Fibroblast of lung (primary cell): ENCODE measurements at regions not wholly inside any gene's neighbourhood (a gene's known extent, or its start where the extent isn't known, plus 50 kb on each side); places are given as distances from the start of the nearest gene placed in this dataset.

Experiments
- DNase-seq, 2 donors: peaks; one replicate each; pipeline versions ENCODE4 v3.0.0 to v3.0.0-alpha.2; 2010; ENCODE audit warnings: low read depth in 2 of 2
- H2AFZ ChIP-seq: 2 replicates; pipeline ENCODE4 v1.5.1; 2012; ENCODE audit warnings: low read length, control low read depth, inconsistent platforms
- H3K27ac ChIP-seq: 2 replicates; pipeline ENCODE4 v1.5.1; 2011; ENCODE audit warnings: low read length, control low read depth; ENCODE audit not compliant: insufficient read depth
- H3K27me3 ChIP-seq: 2 replicates; pipeline ENCODE4 v1.5.1; 2011; ENCODE audit warnings: mild to moderate bottlenecking, low read length; ENCODE audit not compliant: control insufficient read depth, insufficient read depth
- H3K36me3 ChIP-seq: 2 replicates; pipeline ENCODE4 v1.5.1; 2011; ENCODE audit warnings: low read length; ENCODE audit not compliant: control insufficient read depth, insufficient read depth
- H3K4me1 ChIP-seq: 2 replicates; pipeline ENCODE4 v1.5.1; 2011; ENCODE audit warnings: low read length; ENCODE audit not compliant: control insufficient read depth, insufficient read depth; ENCODE audit errors: extremely low read depth
- H3K4me2 ChIP-seq: 2 replicates; pipeline ENCODE4 v1.5.1; 2011; ENCODE audit warnings: low read length, control low read depth; ENCODE audit not compliant: insufficient read depth; ENCODE audit errors: extremely low read depth
- H3K4me3 ChIP-seq, 4 experiments: fragments of 200-600 bp in 1 of 4; sonication (generic) in 1 of 4; replicated peaks in 1 of 4; 2 replicates each; pipeline ENCODE4 v1.5.1; 2011 to 2016; ENCODE audit warnings: low read length in 4 of 4, low read depth in 3 of 4, mild to moderate bottlenecking in 3 of 4, control low read depth in 2 of 4, inconsistent platforms in 1 of 4, mixed read lengths in 1 of 4; ENCODE audit not compliant: insufficient read depth in 1 of 4; ENCODE audit errors: control extremely low read depth in 1 of 4
- H3K79me2 ChIP-seq: 2 replicates; pipeline ENCODE4 v1.5.1; 2012; ENCODE audit warnings: mild to moderate bottlenecking, low read length, inconsistent platforms; ENCODE audit not compliant: control insufficient read depth, insufficient read depth
- H3K9ac ChIP-seq: 2 replicates; pipeline ENCODE4 v1.5.1; 2011; ENCODE audit warnings: mild to moderate bottlenecking, low read length, control low read depth; ENCODE audit not compliant: insufficient read depth
- H3K9me3 ChIP-seq: 2 replicates; pipeline ENCODE4 v1.5.1; 2012; ENCODE audit warnings: low read depth, low read length; ENCODE audit not compliant: control insufficient read depth, insufficient read depth
- H4K20me1 ChIP-seq: 2 replicates; pipeline ENCODE4 v1.5.1; 2011; ENCODE audit warnings: low read length; ENCODE audit not compliant: control insufficient read depth, insufficient read depth; ENCODE audit errors: extremely low read depth
- CTCF ChIP-seq, 2 donors: IDR thresholded peaks in 1 of 2; conservative IDR thresholded peaks in 1 of 2; 1 replicate in 1 of 2; 2 replicates in 1 of 2; pipeline ENCODE4 v1.5.1; 2011 to 2012; ENCODE audit warnings: low read length in 2 of 2, control low read depth in 1 of 2, inconsistent platforms in 1 of 2, low read depth in 1 of 2, mild to moderate bottlenecking in 1 of 2
- EZH2 ChIP-seq: IDR thresholded peaks from 2 replicates; pipeline ENCODE4 v1.5.1; 2012; ENCODE audit warnings: low read length, control low read depth, mild to moderate bottlenecking; ENCODE audit errors: missing control alignments

GRCh38 chr4:37533286-37534033 is 152.7 kb downstream of the RELL1 start:
- DNase-seq, result no peak
- Histone ChIP-seq H2AFZ (no peak overlapping the region), H3K79me2 (no peaks in the 10 kb centered on the region), H3K36me3 (no peaks in the 10 kb centered on the region), H3K4me3 (no peak overlapping the region), H4K20me1 (no peaks in the 10 kb centered on the region), H3K9me3 (no peaks in the 10 kb centered on the region), H3K27ac (no peak overlapping the region), H3K4me1 (no peaks in the 10 kb centered on the region), H3K9ac (no peak overlapping the region), H3K27me3 (no peaks in the 10 kb centered on the region), H3K4me2 (no peak overlapping the region)
- TF ChIP-seq CTCF (conservative IDR thresholded peaks at IDR 0.05 in 1 of 2, IDR thresholded peaks at IDR 0.05 in 1 of 2; ENCODE audit: low read depth in 1 of 2, low read length in 2 of 2), result no peak
- no peak for TF ChIP-seq EZH2

- Histone ChIP-seq H3K4me2 (no peak overlapping the region), H3K9ac (no peak overlapping the region), H2AFZ (no peak overlapping the region), H3K9me3 (no peaks in the 10 kb centered on the region), H3K79me2 (no peaks in the 10 kb centered on the region), H3K27ac (no peak overlapping the region), H3K27me3 (no peaks in the 10 kb centered on the region), H3K36me3 (no peaks in the 10 kb centered on the region), H3K4me3 (no peak overlapping the region), H3K4me1 (no peaks in the 10 kb centered on the region), H4K20me1 (no peaks in the 10 kb centered on the region)
- peak in 1 of 2 donors; percentile 17 for DNase-seq
- TF ChIP-seq CTCF (conservative IDR thresholded peaks at IDR 0.05 in 1 of 2, IDR thresholded peaks at IDR 0.05 in 1 of 2; ENCODE audit: low read depth in 1 of 2, low read length in 2 of 2), result no peak
- no peak for TF ChIP-seq EZH2
Measured at GRCh38 chr4:37531151-37531550, 155.0 kb downstream of the RELL1 start.

GRCh38 chr4:37530451-37530850 is 155.7 kb downstream of the RELL1 start:
- no peak for TF ChIP-seq EZH2
- no peak for TF ChIP-seq CTCF (conservative IDR thresholded peaks at IDR 0.05 in 1 of 2, IDR thresholded peaks at IDR 0.05 in 1 of 2; ENCODE audit: low read depth in 1 of 2, low read length in 2 of 2)
- no peak overlapping the region for H3K4me2 ChIP-seq
- no peaks in the 10 kb centered on the region for H4K20me1 ChIP-seq
- no peak overlapping the region for H3K27ac ChIP-seq
- H3K4me3 ChIP-seq, result no peak overlapping the region
- no peaks in the 10 kb centered on the region for H3K36me3 ChIP-seq
- H3K27me3 ChIP-seq, result no peaks in the 10 kb centered on the region
- H3K9me3 ChIP-seq, result no peaks in the 10 kb centered on the region
- no peak overlapping the region for H3K9ac ChIP-seq
- H2AFZ ChIP-seq, result no peak overlapping the region
- no peaks in the 10 kb centered on the region for H3K4me1 ChIP-seq
- H3K79me2 ChIP-seq, result no peaks in the 10 kb centered on the region
- no peak for DNase-seq
